H1 (cell line): ENCODE measurements at regions not wholly inside any gene's neighbourhood (a gene's known extent, or its start where the extent isn't known, plus 50 kb on each side); places are given as distances from the start of the nearest gene placed in this dataset.

Source experiments
- CTCF ChIA-PET: fragments of 300-600 bp; sonication (Branson Sonifier 250); formaldehyde crosslinking; loops from one replicate; lab custom pipeline; 2021; ENCODE audit not compliant: partially characterized antibody; lab: Charles Lee
- POLR2A ChIA-PET: fragments of 300-600 bp; sonication (Branson Sonifier 250); formaldehyde crosslinking; loops from one replicate; lab custom pipeline; 2021; ENCODE audit warnings: inconsistent platforms; ENCODE audit not compliant: partially characterized antibody; lab: Charles Lee
- DNase-seq, 2 experiments: peaks; one replicate each; pipeline versions ENCODE4 v3.0.0 to v3.0.0-alpha.2; 2010 to 2022; ENCODE audit warnings: low spot score in 2 of 2, low read depth in 1 of 2, mixed read lengths in 1 of 2
- FAIRE-seq: peaks from 2 replicates; lab custom pipeline; 2011; peaks lifted over from hg19 to GRCh38; lab: Jason Lieb, UNC
- H2AFZ ChIP-seq: 2 replicates; pipeline ENCODE4 v1.8.1; 2012; ENCODE audit warnings: low read length, inconsistent platforms
- H2AK5ac ChIP-seq: 2 replicates; pipeline ENCODE4 v1.6.1; 2013; ENCODE audit warnings: low read depth, low read length
- H2BK120ac ChIP-seq: replicated peaks from 2 replicates; pipeline ENCODE3; 2013; ENCODE audit warnings: low read depth, low read length, inconsistent platforms
- H2BK12ac ChIP-seq: 2 replicates; pipeline ENCODE4 v1.6.1; 2013; ENCODE audit warnings: low read depth, low read length
- H2BK15ac ChIP-seq: 2 replicates; pipeline ENCODE4 v1.6.1; 2013; ENCODE audit warnings: low read length
- H2BK20ac ChIP-seq: 2 replicates; pipeline ENCODE4 v1.6.1; 2013; ENCODE audit warnings: low read length
- H2BK5ac ChIP-seq: 2 replicates; pipeline ENCODE4 v1.6.1; 2013; ENCODE audit warnings: low read depth, low read length
- H3K14ac ChIP-seq: 2 replicates; pipeline ENCODE4 v1.6.1; 2013; ENCODE audit warnings: inconsistent platforms; ENCODE audit not compliant: insufficient read length
- H3K18ac ChIP-seq: 2 replicates; pipeline ENCODE4 v1.6.1; 2013; ENCODE audit warnings: low read length; ENCODE audit errors: extremely low read depth
- H3K23ac ChIP-seq: 2 replicates; pipeline ENCODE4 v1.6.1; 2013; ENCODE audit warnings: inconsistent platforms; ENCODE audit not compliant: insufficient read length
- H3K23me2 ChIP-seq: 2 replicates; pipeline ENCODE4 v1.6.1; 2013; ENCODE audit warnings: low read depth, low read length
- H3K27ac ChIP-seq: 2 replicates; pipeline ENCODE4 v1.6.1; 2011; ENCODE audit warnings: low read depth, low read length, inconsistent platforms
- H3K27me3 ChIP-seq, 4 experiments: replicated peaks in 1 of 4; 1 replicate in 1 of 4; 2 replicates in 3 of 4; pipeline versions ENCODE4 v1.6.1 to v1.8.1; 2011 to 2013; ENCODE audit warnings: low read length in 3 of 4, mild to moderate bottlenecking in 3 of 4, inconsistent platforms in 2 of 4, mixed read lengths in 2 of 4, moderate library complexity in 1 of 4; ENCODE audit not compliant: control insufficient read depth in 3 of 4, insufficient read depth in 3 of 4; ENCODE audit errors: extremely low read depth in 1 of 4
- H3K36me3 ChIP-seq, 4 experiments: 2 replicates each; pipeline versions ENCODE4 v1.6.1 to v1.8.1; 2011 to 2013; ENCODE audit warnings: mild to moderate bottlenecking in 4 of 4, low read length in 3 of 4, moderate library complexity in 2 of 4, control low read depth in 1 of 4, inconsistent platforms in 1 of 4; ENCODE audit not compliant: insufficient read depth in 4 of 4, control insufficient read depth in 2 of 4
- H3K4ac ChIP-seq: replicated peaks from 2 replicates; pipeline ENCODE3; 2013; ENCODE audit warnings: low read length, low read depth, mixed read lengths, inconsistent platforms; ENCODE audit not compliant: insufficient read length
- H3K4me1 ChIP-seq, 4 experiments: replicated peaks in 1 of 4; 1 replicate in 1 of 4; 2 replicates in 3 of 4; pipeline versions ENCODE4 v1.6.1 to v1.8.1; 2011 to 2013; ENCODE audit warnings: low read length in 3 of 4, inconsistent platforms in 2 of 4, mixed read lengths in 1 of 4; ENCODE audit not compliant: insufficient read depth in 4 of 4, control insufficient read depth in 3 of 4
- H3K4me2 ChIP-seq, 2 experiments: 2 replicates each; pipeline versions ENCODE4 v1.6.1 to v1.8.1; 2011 to 2013; ENCODE audit warnings: low read depth in 2 of 2, low read length in 2 of 2, control low read depth in 1 of 2, inconsistent platforms in 1 of 2, mild to moderate bottlenecking in 1 of 2; ENCODE audit not compliant: insufficient read depth in 1 of 2
- H3K4me3 ChIP-seq, 4 experiments: fragments of 200-600, 300-600 bp in 1 of 4; sonication (generic), shearing (Covaris generic), sonication (Bioruptor Twin) in 1 of 4; 2 replicates each; pipeline versions ENCODE4 v1.5.1 to v1.8.1; 2011 to 2016; ENCODE audit warnings: low read length in 4 of 4, low read depth in 3 of 4, control low read depth in 2 of 4, inconsistent platforms in 2 of 4, mild to moderate bottlenecking in 2 of 4, mixed read lengths in 1 of 4, moderate library complexity in 1 of 4; ENCODE audit not compliant: insufficient read depth in 2 of 4; ENCODE audit errors: extremely low read depth in 1 of 4
- H3K56ac ChIP-seq: replicated peaks from 2 replicates; pipeline ENCODE3; 2013; ENCODE audit warnings: low read depth, mild to moderate bottlenecking, mixed read lengths, low read length, inconsistent platforms; ENCODE audit not compliant: insufficient read length
- H3K79me1 ChIP-seq: 2 replicates; pipeline ENCODE4 v1.6.1; 2013; ENCODE audit warnings: low read depth, low read length, control low read depth
- H3K79me2 ChIP-seq, 2 experiments: 2 replicates each; pipeline versions ENCODE4 v1.6.1 to v1.8.1; 2012 to 2013; ENCODE audit warnings: low read length in 2 of 2, mild to moderate bottlenecking in 2 of 2, inconsistent platforms in 1 of 2; ENCODE audit not compliant: insufficient read depth in 2 of 2, control insufficient read depth in 1 of 2
- H3K9ac ChIP-seq, 4 experiments: replicated peaks in 1 of 4; 1 replicate in 1 of 4; 2 replicates in 3 of 4; pipeline versions ENCODE4 v1.6.1 to v1.8.1; 2011 to 2013; ENCODE audit warnings: low read depth in 3 of 4, low read length in 3 of 4, control low read depth in 2 of 4, mild to moderate bottlenecking in 2 of 4, moderate library complexity in 2 of 4, inconsistent platforms in 1 of 4; ENCODE audit errors: extremely low read depth in 1 of 4
- H3K9me3 ChIP-seq, 2 experiments: 2 replicates each; pipeline versions ENCODE4 v1.6.1 to v1.8.1; 2012 to 2013; ENCODE audit warnings: mild to moderate bottlenecking in 2 of 2, moderate library complexity in 2 of 2, control low read depth in 1 of 2, inconsistent platforms in 1 of 2, low read depth in 1 of 2, low read length in 1 of 2, mixed read lengths in 1 of 2; ENCODE audit not compliant: insufficient read depth in 2 of 2
- H4K20me1 ChIP-seq, 2 experiments: replicated peaks in 1 of 2; 2 replicates each; pipeline versions ENCODE3 to v1.8.1; 2011 to 2013; ENCODE audit warnings: inconsistent platforms in 2 of 2, low read length in 2 of 2, mild to moderate bottlenecking in 1 of 2; ENCODE audit not compliant: insufficient read depth in 2 of 2, control insufficient read depth in 1 of 2
- H4K5ac ChIP-seq: 2 replicates; pipeline ENCODE4 v1.6.1; 2013; ENCODE audit warnings: low read length, low read depth, mixed read lengths, inconsistent platforms; ENCODE audit not compliant: insufficient read length
- H4K8ac ChIP-seq: 2 replicates; pipeline ENCODE4 v1.8.0; 2013; ENCODE audit warnings: mild to moderate bottlenecking, moderate library complexity, low read length, inconsistent platforms; ENCODE audit not compliant: insufficient read depth; ENCODE audit errors: extremely low read depth
- H4K91ac ChIP-seq: replicated peaks from 2 replicates; pipeline ENCODE3; 2013; ENCODE audit warnings: low read length, mixed read lengths, inconsistent platforms; ENCODE audit not compliant: insufficient read length
- ASH2L ChIP-seq: fragments of 200-600, 300-600 bp; sonication (generic); IDR thresholded peaks from one replicate; pipeline ENCODE4 v1.7.1; 2017; ENCODE audit warnings: low read length
- ATF3 ChIP-seq: IDR thresholded peaks from 2 replicates; pipeline ENCODE4 v1.6.1; 2011; ENCODE audit warnings: low read depth, mild to moderate bottlenecking, low read length; ENCODE audit not compliant: insufficient read depth
- BCL11A ChIP-seq, 2 experiments: IDR thresholded peaks; one replicate each; pipeline ENCODE4 v1.6.1; 2011; ENCODE audit warnings: low read depth in 2 of 2, low read length in 2 of 2, mild to moderate bottlenecking in 2 of 2
- BRCA1 ChIP-seq: IDR thresholded peaks from 2 replicates; pipeline ENCODE4 v1.6.1; 2012; ENCODE audit warnings: low read depth, low read length, improper control_type of control experiment
- CBX8 ChIP-seq: fragments of 300-800, 300-1000 bp; sonication (generic); IDR thresholded peaks from 2 replicates; pipeline ENCODE4 v1.7.1; 2016; ENCODE audit warnings: low read depth, low read length, borderline replicate concordance
- EGR1 ChIP-seq: IDR thresholded peaks from 2 replicates; pipeline ENCODE4 v1.6.1; 2011; ENCODE audit warnings: low read depth, low read length, borderline replicate concordance
- HDAC2 ChIP-seq, 2 experiments: fragments of 300-600 bp in 1 of 2; sonication (generic) in 1 of 2; IDR thresholded peaks; 2 replicates each; pipeline ENCODE4 v1.6.1; 2011 to 2012; ENCODE audit warnings: low read depth in 2 of 2, low read length in 2 of 2, mild to moderate bottlenecking in 2 of 2, moderate library complexity in 2 of 2, borderline replicate concordance in 1 of 2, inconsistent platforms in 1 of 2
- NRF1 ChIP-seq: IDR thresholded peaks from 2 replicates; pipeline ENCODE4 v1.6.1; 2011; ENCODE audit warnings: mild to moderate bottlenecking, low read depth, low read length, improper control_type of control experiment
- RFX5 ChIP-seq: IDR thresholded peaks from 2 replicates; pipeline ENCODE4 v1.6.1; 2011; ENCODE audit warnings: low read depth, low read length, improper control_type of control experiment, borderline replicate concordance
- RXRA ChIP-seq: IDR thresholded peaks from 2 replicates; pipeline ENCODE4 v1.6.1; 2011; ENCODE audit warnings: low read depth, mild to moderate bottlenecking, low read length, moderate library complexity; ENCODE audit not compliant: insufficient read depth
- SIN3A ChIP-seq, 2 experiments: IDR thresholded peaks in 1 of 2; conservative IDR thresholded peaks in 1 of 2; 2 replicates each; pipeline ENCODE4 v1.6.1; 2011 to 2012; ENCODE audit warnings: low read length in 2 of 2, improper control_type of control experiment in 1 of 2, low read depth in 1 of 2, mild to moderate bottlenecking in 1 of 2
- SP2 ChIP-seq: IDR thresholded peaks from 2 replicates; pipeline ENCODE4 v1.6.1; 2012; ENCODE audit warnings: mild to moderate bottlenecking, low read length, inconsistent platforms
- SP4 ChIP-seq: IDR thresholded peaks from 2 replicates; pipeline ENCODE4 v1.6.1; 2012; ENCODE audit warnings: low read length, inconsistent platforms
- SRF ChIP-seq: IDR thresholded peaks from 2 replicates; pipeline ENCODE4 v1.6.1; 2011; ENCODE audit warnings: mild to moderate bottlenecking, low read depth, low read length, moderate library complexity
- TAF1 ChIP-seq: IDR thresholded peaks from 2 replicates; pipeline ENCODE4 v1.6.1; 2011; ENCODE audit warnings: mild to moderate bottlenecking, low read depth, low read length
- WGBS, 2 experiments: shearing (Covaris generic) in 1 of 2; methylation state at CpG; one replicate each; pipeline versions ENCODE4 v1.1.6 to v1.1.7; 2013 to 2015; ENCODE audit warnings: low lambda C conversion rate in 2 of 2, mixed read lengths in 2 of 2, inconsistent platforms in 1 of 2, low coverage in 1 of 2, missing lambda C conversion rate in 1 of 2; ENCODE audit not compliant: insufficient replicate concordance in 2 of 2, insufficient coverage in 1 of 2, insufficient read length in 1 of 2; ENCODE audit errors: extremely low coverage in 1 of 2, missing lambda C conversion rate in 1 of 2; 5-methylcytosine and 5-hydroxymethylcytosine counted together

GRCh38 chr10:71039551-71039950 lies 151.2 kb upstream of the PCBD1 start:
- Histone ChIP-seq H4K5ac (no peak overlapping the region), H2BK12ac (no peak overlapping the region), H3K18ac (no peak overlapping the region), H3K4ac (no peak overlapping the region), H3K27me3 (no peaks in the 10 kb centered on the region), H2BK120ac (no peak overlapping the region), H2BK5ac (no peak overlapping the region), H3K27ac (no peak overlapping the region), H3K79me1 (no peaks in the 10 kb centered on the region), H3K9me3 (no peaks in the 10 kb centered on the region), H3K14ac (no peak overlapping the region), H4K20me1 (no peaks in the 10 kb centered on the region), H2BK20ac (no peak overlapping the region), H3K9ac (no peak overlapping the region), H3K4me1 (no peaks in the 10 kb centered on the region), H2AK5ac (no peak overlapping the region), H3K56ac (no peak overlapping the region), H4K8ac (no peak overlapping the region), H4K91ac (no peak overlapping the region), H3K4me3 (no peak overlapping the region), H3K36me3 (no peaks in the 10 kb centered on the region), H3K79me2 (no peaks in the 10 kb centered on the region), H2AFZ (no peak overlapping the region), H3K4me2 (no peak overlapping the region), H3K23me2 (no peaks in the 10 kb centered on the region), H2BK15ac (no peak overlapping the region), H3K23ac (no peak overlapping the region)
- no peak for DNase-seq
- FAIRE-seq: no peak
- ChIA-PET CTCF (interaction anchor here (0.9 to 1.2 kb wide), 5 partner anchors 10 to 116 kb away, joined by 3 to 5 read pairs (median 3); no protein-coding TSS in a partner anchor), POLR2A (no interaction called here)
- WGBS, 2 experiments: 94% methylated on average over 6 of the region's 9 CpGs; no CpG with 5 or more reads in 1 of the 2 experiments
- TF ChIP-seq HDAC2 (IDR thresholded peaks at IDR 0.05; ENCODE audit: borderline replicate concordance in 1 of 2, low read depth in 2 of 2, low read length in 2 of 2) (no peak), RFX5 (no peak), SRF (no peak), SP2 (no peak), RXRA (no peak), NRF1 (no peak), SIN3A (conservative IDR thresholded peaks at IDR 0.05 in 1 of 2, IDR thresholded peaks at IDR 0.05 in 1 of 2; ENCODE audit: low read depth in 1 of 2, low read length in 2 of 2) (no peak), EGR1 (no peak), ATF3 (no peak), CBX8 (no peak), BRCA1 (no peak), BCL11A (IDR thresholded peaks at IDR 0.05; ENCODE audit: low read depth in 2 of 2, low read length in 2 of 2) (no peak), ASH2L (no peak), SP4 (no peak), TAF1 (no peak)
